IMR-90 (cell line): ENCODE measurements at regions not wholly inside any gene's neighbourhood (a gene's known extent, or its start where the extent isn't known, plus 50 kb on each side); places are given as distances from the start of the nearest gene placed in this dataset.

Experiments
- FOS ChIP-seq: fragments of 150-350 bp; IDR thresholded peaks from 2 replicates; pipeline ENCODE4 v1.6.1; 2016; ENCODE audit warnings: low read depth, low read length
- MAFK ChIP-seq: IDR thresholded peaks from 2 replicates; pipeline ENCODE4 v1.6.1; 2012; ENCODE audit warnings: low read depth, low read length, improper control_type of control experiment
- RFX5 ChIP-seq: IDR thresholded peaks from 2 replicates; pipeline ENCODE4 v1.8.0; 2012; ENCODE audit warnings: low read depth, mild to moderate bottlenecking, low read length, moderate library complexity
- TF ChIP-seq, protein P1 (sequence below): conservative IDR thresholded peaks from 2 replicates; pipeline ENCODE4 v1.5.1; 2012; ENCODE audit warnings: mild to moderate bottlenecking, low read depth, low read length, improper control_type of control experiment
- TF ChIP-seq, protein P2 (sequence below): fragments of 150-350 bp; IDR thresholded peaks from 2 replicates; pipeline ENCODE4 v1.6.1; 2016; ENCODE audit warnings: low read depth, mild to moderate bottlenecking, low read length, moderate library complexity, borderline replicate concordance

DNA sequence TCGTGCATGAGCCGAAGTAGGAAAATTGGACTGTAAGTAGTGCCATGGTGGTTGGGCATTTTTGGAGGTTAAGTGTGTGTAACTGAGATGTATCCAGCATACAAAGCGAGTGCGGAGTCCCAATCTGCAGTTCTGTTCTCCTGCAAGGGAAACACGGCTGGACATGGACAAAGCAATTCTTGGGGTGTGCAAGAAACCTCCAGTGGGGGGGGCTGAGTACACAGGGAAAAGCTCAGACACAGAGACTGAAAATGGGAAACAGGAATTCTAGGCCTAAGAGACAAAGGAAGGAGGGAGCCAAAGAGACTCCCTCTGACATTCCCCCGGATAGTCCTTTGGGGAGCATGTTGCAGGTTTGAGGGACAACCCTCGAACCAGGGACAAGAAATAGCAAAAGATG lies 83.2 kb upstream of the PLSCR4 start:
- TF ChIP-seq RFX5: no peak
- TF ChIP-seq, protein P1, sequence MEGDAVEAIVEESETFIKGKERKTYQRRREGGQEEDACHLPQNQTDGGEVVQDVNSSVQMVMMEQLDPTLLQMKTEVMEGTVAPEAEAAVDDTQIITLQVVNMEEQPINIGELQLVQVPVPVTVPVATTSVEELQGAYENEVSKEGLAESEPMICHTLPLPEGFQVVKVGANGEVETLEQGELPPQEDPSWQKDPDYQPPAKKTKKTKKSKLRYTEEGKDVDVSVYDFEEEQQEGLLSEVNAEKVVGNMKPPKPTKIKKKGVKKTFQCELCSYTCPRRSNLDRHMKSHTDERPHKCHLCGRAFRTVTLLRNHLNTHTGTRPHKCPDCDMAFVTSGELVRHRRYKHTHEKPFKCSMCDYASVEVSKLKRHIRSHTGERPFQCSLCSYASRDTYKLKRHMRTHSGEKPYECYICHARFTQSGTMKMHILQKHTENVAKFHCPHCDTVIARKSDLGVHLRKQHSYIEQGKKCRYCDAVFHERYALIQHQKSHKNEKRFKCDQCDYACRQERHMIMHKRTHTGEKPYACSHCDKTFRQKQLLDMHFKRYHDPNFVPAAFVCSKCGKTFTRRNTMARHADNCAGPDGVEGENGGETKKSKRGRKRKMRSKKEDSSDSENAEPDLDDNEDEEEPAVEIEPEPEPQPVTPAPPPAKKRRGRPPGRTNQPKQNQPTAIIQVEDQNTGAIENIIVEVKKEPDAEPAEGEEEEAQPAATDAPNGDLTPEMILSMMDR: peak; percentile 42
- TF ChIP-seq, protein P2, sequence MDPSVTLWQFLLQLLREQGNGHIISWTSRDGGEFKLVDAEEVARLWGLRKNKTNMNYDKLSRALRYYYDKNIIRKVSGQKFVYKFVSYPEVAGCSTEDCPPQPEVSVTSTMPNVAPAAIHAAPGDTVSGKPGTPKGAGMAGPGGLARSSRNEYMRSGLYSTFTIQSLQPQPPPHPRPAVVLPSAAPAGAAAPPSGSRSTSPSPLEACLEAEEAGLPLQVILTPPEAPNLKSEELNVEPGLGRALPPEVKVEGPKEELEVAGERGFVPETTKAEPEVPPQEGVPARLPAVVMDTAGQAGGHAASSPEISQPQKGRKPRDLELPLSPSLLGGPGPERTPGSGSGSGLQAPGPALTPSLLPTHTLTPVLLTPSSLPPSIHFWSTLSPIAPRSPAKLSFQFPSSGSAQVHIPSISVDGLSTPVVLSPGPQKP: no peak
- no peak for TF ChIP-seq MAFK
- TF ChIP-seq FOS: no peak
